ENCODE measurements at regions not wholly inside any gene's neighbourhood (a gene's known extent, or its start where the extent isn't known, plus 50 kb on each side); places are given as distances from the start of the nearest gene placed in this dataset.
"Not testable (repeated sequence)": the region's sequence is repeated elsewhere in the genome, so short reads cannot be mapped to it uniquely, and the experiment has no call there.

DNA sequence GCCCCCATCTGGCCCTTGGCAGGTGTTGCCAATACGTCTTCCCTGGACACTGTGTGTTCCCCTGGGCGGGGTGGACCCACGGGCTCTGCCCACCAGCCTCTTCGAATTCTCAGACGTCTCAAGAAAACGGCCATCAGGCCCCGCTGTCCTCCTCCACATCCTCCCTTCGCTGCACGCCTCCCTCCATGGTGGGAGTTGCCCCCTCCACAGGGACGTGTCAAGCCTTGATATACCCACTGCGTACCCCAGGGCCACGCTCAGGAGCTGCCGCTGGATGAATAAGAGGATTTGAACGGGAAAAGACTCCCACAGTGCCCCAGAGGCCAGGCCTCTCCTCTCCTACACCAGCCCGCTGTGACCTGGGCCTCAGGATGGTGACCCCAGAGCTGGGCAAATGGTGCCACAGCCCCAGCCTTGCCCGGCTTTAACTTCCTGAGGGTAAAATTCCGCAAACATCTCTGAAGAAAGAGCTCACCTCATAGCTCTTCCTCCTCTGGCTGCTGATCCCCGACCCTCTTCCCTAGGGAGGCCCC is 399.3 kb upstream of the MYT1L start:
- no peak for DNase-seq

DNA sequence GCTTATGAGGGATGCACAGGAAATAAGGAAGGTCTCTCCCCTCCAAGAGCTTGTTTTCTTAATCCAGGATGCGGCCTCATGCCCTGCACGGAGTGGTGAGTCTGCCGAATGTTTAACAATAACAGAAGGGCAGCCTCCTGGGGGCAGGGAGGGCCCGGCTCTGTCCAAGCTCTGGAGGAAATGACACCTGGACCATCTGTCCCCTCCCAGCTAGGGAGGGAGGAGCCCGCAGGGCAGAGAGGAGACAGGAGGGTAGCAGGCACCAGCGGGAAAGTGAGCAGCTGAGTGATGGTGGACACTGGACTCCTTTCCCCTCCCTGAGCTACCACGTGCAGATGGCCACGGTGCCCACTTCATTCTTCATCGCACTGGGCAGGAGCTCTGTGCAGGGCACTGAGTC is 398.2 kb upstream of the MYT1L start:
- no peak for DNase-seq

- DNase-seq, result no peak
Observed at GRCh38 chr2:2728635-2729034, 397.6 kb upstream of the MYT1L start.

GRCh38 chr2:2727876-2728511 is 396.9 kb upstream of the MYT1L start:
- no peak for DNase-seq

- no peak for DNase-seq
Observed at GRCh38 chr2:2726163-2726562, 395.1 kb upstream of the MYT1L start.

- DNase-seq, result no peak
Observed at GRCh38 chr2:2723064-2723463, 392.0 kb upstream of the MYT1L start.

- no peak for DNase-seq
Observed at GRCh38 chr2:2721296-2721835, 390.3 kb upstream of the MYT1L start.

GRCh38 chr2:2720806-2721205 is 389.7 kb upstream of the MYT1L start:
- DNase-seq, result not testable (repeated sequence)

DNA sequence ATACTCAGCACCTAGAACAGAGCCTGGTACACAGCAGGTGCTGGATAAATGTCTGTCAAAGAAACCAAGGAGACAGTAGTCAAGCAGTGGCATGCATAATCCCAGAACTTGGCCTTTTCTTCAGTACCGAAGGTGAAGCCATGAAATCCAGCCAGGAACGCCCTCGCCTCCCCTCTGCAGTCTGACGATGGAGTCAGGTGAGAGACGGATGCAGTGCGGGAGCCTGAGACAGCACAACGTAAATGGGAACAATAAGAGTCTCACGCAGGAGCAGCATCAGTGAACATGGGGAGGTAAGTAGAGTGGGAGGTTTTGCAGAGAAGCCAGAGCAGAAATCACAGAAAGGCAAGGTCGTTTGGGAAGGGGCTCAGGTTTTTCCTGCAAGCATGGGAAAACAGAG is 389.3 kb upstream of the MYT1L start:
- no peak for DNase-seq

DNA sequence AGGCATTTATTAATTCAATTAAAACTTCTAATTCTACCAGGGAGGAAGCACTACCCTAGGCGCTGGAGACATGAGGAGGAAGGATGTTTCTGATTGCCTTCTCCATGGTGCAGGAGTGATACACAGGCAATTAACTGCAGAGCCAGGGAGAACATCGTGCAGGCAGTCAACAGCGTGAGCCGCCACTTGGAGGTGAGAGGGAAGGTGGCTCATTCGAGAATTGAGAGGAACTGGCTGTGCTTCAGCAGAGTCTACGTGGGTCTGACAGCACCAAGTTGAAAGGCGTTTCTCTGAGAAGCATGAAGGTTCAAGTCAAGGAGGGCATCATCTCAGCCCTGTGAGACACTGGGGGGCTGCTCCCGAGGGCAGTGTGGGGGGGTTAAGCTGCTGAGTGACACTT is 388.7 kb upstream of the MYT1L start:
- no peak for DNase-seq

DNA sequence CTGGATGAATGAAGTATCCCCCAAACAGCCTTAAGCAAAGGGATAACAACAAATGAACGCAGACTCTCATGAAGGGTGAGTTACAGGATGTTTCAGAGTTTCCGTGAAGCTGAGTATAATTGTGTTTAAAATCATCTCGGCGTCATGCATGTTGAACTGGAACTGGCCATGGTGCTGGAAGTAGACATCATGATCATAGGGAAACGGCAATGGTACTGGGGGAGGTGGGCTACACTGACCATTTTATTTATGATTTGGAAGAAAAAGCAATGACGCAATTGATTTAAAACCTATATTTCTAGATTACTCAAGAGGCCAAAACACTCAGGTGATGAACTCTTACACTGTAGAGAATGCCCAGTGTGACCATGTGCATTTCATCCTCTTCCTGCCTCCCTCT is 387.9 kb upstream of the MYT1L start:
- DNase-seq, result no peak

GRCh38 chr2:2717406-2717805 is 386.3 kb upstream of the MYT1L start:
- DNase-seq, result no peak

DNA sequence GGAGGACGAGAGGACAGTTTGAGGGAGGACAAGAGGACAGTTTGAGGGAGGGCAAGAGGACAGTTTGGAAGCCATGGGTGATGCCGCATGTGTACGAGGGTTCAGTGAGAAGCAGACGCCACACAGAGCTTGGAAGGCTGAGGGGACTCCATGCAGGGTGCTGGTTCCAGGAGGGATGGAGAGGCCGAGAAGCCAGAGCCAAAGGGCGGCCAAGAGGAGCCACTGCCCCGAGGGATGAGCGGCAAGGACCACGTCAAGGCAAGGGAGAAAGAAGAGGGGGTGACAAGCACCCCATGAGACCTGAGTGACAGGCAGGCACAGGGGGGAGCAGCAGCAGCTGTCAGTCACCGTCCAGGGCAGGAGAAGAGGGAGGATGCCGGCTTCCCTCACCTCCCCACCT is 385.7 kb upstream of the MYT1L start:
- DNase-seq, result no peak

- no peak for DNase-seq
Observed at GRCh38 chr2:2715036-2715818, 384.2 kb upstream of the MYT1L start.

DNA sequence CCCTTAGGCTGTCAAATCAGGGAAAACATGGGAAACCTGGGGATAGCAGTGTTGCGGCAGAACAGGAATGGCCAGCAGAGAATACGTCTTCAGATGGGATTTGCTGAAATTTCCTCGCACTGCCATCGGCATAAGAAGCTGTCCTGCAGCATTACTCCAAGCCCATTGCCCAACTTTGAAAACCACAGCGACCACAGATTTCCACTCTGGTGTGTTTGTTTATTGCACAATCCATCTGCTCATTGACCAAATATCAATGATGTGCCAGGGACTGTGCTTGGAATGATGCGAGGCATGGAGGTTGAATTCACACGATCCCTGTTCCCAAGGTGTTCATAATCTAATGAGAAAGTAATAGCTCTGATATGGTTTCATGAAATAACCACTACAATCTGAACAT is 383.3 kb upstream of the MYT1L start:
- DNase-seq, result no peak

- no peak for DNase-seq
Observed at GRCh38 chr2:2709431-2709770, 378.3 kb upstream of the MYT1L start.

- no peak for DNase-seq
Observed at GRCh38 chr2:2708575-2709430, 377.7 kb upstream of the MYT1L start.

DNA sequence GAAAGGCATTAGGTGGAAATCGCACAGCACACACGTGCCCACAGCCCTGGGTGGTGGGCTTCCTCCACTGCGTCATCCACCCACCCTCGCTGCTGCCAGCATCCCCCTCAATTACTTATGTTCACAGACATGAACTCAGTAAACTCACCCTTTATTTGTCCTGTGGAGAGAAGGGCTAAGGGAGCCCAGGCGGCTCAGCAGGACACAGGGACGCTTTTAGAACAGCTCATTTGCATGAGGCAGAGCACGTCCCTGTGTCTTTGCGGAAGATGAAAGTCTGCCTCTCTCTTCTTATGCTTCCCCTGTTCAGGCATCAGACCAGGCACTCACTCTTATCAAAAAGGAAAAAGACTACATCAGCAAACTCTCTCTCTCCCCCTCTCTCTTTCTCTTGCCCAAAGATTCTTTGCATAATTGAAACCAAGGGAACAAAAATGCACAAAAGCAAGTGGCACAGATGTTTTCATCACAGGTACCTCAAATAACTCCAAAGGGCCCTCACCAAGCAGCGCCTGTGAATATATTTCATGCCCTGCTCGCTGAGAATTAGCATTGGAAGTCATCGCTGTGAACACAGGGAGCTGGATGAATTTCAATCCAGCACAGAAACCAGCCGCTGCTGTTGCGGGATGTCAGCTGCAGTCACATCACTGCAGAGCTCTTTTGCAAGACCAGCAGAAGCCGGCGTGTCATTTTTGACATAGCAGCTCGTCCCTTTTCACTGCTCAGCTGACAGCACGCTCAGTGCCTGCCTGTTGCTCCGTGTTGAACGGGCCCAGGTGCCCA is 376.3 kb upstream of the MYT1L start:
- DNase-seq, result no peak

GRCh38 chr2:2706306-2706705 is 375.2 kb upstream of the MYT1L start:
- DNase-seq, result no peak

DNA sequence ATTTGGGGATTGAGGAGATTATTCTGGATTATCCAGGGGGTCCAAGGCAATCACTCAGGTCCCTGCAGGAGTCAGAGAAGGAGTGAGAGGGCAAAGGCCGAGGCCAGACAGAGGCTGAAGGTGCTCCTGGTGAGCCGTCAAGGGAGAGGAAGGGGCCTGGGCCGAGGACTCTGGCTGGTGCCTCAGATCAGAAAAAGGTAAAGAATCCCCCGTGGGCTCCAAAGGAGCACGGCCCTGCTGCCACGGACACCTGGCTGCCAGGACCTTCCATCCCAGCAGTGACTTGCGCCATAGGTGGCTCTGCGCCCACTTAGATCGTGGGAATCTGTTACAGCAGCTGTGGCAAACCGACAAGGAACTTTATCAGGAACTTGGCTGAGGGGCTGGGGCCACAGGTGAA is 374.8 kb upstream of the MYT1L start:
- DNase-seq, result no peak

- DNase-seq, result no peak
Observed at GRCh38 chr2:2704428-2705090, 373.5 kb upstream of the MYT1L start.

All from activated naive CD4-positive, alpha-beta T cell treated with Interleukin-2 at 50 U/mL for 16 hours (primary cell).